ENCODE measurements at regions not wholly inside any gene's neighbourhood (a gene's known extent, or its start where the extent isn't known, plus 50 kb on each side); places are given as distances from the start of the nearest gene placed in this dataset.

DNA sequence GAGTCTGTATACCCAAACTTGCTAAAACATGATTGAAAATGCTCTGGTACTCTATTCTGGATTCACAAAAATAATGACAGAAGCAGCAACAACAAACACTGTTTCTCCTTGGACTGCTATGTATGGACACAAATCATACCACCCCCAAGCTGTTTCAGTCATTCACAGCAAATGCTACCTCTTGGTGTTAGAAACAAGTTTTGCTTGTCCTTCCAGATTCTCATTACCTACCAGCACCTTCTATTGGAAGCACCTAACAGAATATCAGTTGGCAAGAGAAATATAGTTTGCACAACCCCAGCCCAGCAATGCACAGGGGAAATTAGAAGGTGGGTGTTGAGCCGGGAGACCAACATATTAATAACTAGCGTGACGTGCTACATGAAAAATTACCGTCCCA is 1950.9 kb downstream of the C4orf33 start:
- TF ChIP-seq CTCF (IDR thresholded peaks at IDR 0.05) (no peak), POLR2AphosphoS5 (IDR thresholded peaks at IDR 0.05) (no peak)
- H3K27me3 ChIP-seq = no peaks in the 10 kb centered on the region
- no peak overlapping the region for H3K4me3 ChIP-seq
- no peaks in the 10 kb centered on the region for H3K4me1 ChIP-seq
- intact Hi-C loops (cut with DNase I; ENCODE audit: low total_unique reads) = no loop called here
- no peak overlapping the region for H3K27ac ChIP-seq
- no peaks in the 10 kb centered on the region for H3K36me3 ChIP-seq
- no peaks in the 10 kb centered on the region for H3K9me3 ChIP-seq
- DNase-seq (ENCODE audit: low spot score in 2 of 2) = no peak

- Histone ChIP-seq H3K4me1 (no peaks in the 10 kb centered on the region), H3K27ac (no peak overlapping the region), H3K27me3 (no peaks in the 10 kb centered on the region), H3K36me3 (no peaks in the 10 kb centered on the region), H3K9me3 (no peaks in the 10 kb centered on the region), H3K4me3 (no peak overlapping the region)
- no peak for DNase-seq (ENCODE audit: low spot score in 2 of 2)
- intact Hi-C loops (cut with DNase I; ENCODE audit: low total_unique reads) = no loop called here
- TF ChIP-seq POLR2A (IDR thresholded peaks at IDR 0.05) (no peak), CTCF (IDR thresholded peaks at IDR 0.05) (no peak), POLR2AphosphoS5 (IDR thresholded peaks at IDR 0.05) (no peak)
Measured at GRCh38 chr4:131052646-131053045, 1956.7 kb downstream of the C4orf33 start.

DNA sequence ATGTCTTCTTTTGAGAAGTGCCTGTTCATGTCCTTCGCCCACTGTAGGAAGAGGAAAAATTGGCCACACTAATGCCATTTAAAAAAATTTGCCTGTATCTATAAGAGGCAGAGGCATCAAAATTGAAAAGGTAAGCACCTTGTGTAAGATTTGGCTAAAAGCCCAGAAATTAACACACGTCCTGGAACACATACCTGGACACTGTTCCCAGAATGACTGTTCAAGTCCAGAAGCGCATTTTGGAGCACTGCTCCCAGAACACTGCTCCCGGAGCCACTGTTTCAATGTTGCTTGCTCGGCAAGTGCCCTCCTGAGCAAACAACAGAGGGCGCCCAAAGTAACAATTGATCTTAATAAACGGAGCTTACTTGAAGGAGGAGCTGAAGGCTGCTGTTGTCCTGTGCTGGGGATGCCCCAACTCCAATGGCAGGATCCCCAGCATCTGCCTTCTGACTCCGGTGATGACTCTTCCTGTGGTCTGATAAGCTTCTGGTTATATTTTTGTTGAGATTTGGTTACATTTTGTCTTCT is 1958.6 kb downstream of the C4orf33 start:
- intact Hi-C loops (cut with DNase I; ENCODE audit: low total_unique reads) = no loop called here
- no peaks in the 10 kb centered on the region for H3K36me3 ChIP-seq
- no peaks in the 10 kb centered on the region for H3K9me3 ChIP-seq
- no peak overlapping the region for H3K27ac ChIP-seq
- H3K27me3 ChIP-seq = no peaks in the 10 kb centered on the region
- no peak for TF ChIP-seq CTCF (IDR thresholded peaks at IDR 0.05)
- TF ChIP-seq POLR2AphosphoS5 (IDR thresholded peaks at IDR 0.05) = no peak
- no peak for TF ChIP-seq POLR2A (IDR thresholded peaks at IDR 0.05)
- no peak for DNase-seq (ENCODE audit: low spot score in 2 of 2)
- no peaks in the 10 kb centered on the region for H3K4me1 ChIP-seq
- no peak overlapping the region for H3K4me3 ChIP-seq

DNA sequence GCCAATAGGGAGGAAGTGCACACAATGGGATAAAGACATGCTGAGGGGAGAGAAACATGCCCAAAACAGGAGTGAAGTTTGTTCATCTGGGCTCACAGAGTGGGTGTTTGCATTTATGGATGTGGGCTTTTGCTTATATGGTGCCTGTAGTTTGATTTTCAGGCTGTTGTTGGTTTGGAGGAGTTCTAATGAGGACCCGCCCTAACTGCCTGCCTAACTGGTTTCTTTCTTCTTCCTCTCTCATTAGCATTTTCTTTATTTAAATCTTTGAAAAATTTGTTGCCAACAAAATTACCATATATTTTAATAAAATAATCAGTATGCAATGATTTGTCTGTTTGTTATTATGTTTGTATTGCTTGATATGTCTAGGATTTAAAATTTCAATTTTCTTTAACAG is 1965.8 kb downstream of the C4orf33 start:
- Histone ChIP-seq H3K4me3 (no peak overlapping the region), H3K4me1 (no peaks in the 10 kb centered on the region), H3K27ac (no peak overlapping the region), H3K9me3 (peaks cover 21 to 27% of the 10 kb centered on the region in 2 donors), H3K36me3 (no peaks in the 10 kb centered on the region), H3K27me3 (no peaks in the 10 kb centered on the region)
- TF ChIP-seq POLR2AphosphoS5 (IDR thresholded peaks at IDR 0.05) = no peak
- DNase-seq (ENCODE audit: low spot score in 2 of 2) = no peak
- intact Hi-C loops (cut with DNase I; ENCODE audit: low total_unique reads) = no loop called here

GRCh38 chr4:131063878-131064277 is 1967.9 kb downstream of the C4orf33 start:
- H3K4me3 ChIP-seq = no peak overlapping the region
- peaks cover 21 to 27% of the 10 kb centered on the region in 2 donors for H3K9me3 ChIP-seq
- DNase-seq (ENCODE audit: low spot score in 2 of 2) = no peak
- no peaks in the 10 kb centered on the region for H3K36me3 ChIP-seq
- TF ChIP-seq CTCF (IDR thresholded peaks at IDR 0.05) (no peak), POLR2AphosphoS5 (IDR thresholded peaks at IDR 0.05) (no peak), POLR2A (IDR thresholded peaks at IDR 0.05) (no peak)
- H3K27me3 ChIP-seq = no peaks in the 10 kb centered on the region
- H3K4me1 ChIP-seq = no peaks in the 10 kb centered on the region
- no peak overlapping the region for H3K27ac ChIP-seq
- intact Hi-C loops (cut with DNase I; ENCODE audit: low total_unique reads) = no loop called here

DNA sequence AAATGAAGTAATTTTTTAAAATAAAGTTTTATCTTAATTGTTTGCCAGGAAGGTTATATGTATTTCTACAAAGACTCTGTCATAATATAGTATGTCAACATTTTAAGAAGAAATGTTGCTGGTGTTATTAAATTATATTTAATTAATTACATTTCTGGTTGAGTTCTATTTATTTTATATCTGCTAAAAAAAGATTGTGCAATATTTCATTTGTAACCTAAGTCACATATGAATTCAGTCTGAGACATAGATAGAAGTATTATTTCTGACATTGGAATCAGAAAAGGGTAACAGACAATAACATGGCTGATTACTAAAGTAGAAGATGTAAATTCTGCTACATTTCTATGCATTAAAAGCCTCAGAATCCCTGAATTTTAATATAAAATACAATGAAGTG is 1985.1 kb downstream of the C4orf33 start:
- Histone ChIP-seq H3K27ac (no peak overlapping the region), H3K36me3 (no peaks in the 10 kb centered on the region), H3K4me1 (no peaks in the 10 kb centered on the region), H3K4me3 (no peak overlapping the region), H3K27me3 (no peaks in the 10 kb centered on the region), H3K9me3 (no peaks in the 10 kb centered on the region)
- TF ChIP-seq POLR2A (IDR thresholded peaks at IDR 0.05) (no peak), CTCF (IDR thresholded peaks at IDR 0.05) (no peak), POLR2AphosphoS5 (IDR thresholded peaks at IDR 0.05) (no peak)
- no peak for DNase-seq (ENCODE audit: low spot score in 2 of 2)
- intact Hi-C loops (cut with DNase I; ENCODE audit: low total_unique reads) = no loop called here
